WI38 (cell line): ENCODE measurements at regions not wholly inside any gene's neighbourhood (a gene's known extent, or its start where the extent isn't known, plus 50 kb on each side); places are given as distances from the start of the nearest gene placed in this dataset.

Experiments used
- H3K4me3 ChIP-seq: 2 replicates; pipeline ENCODE4 v1.5.1; 2011; ENCODE audit warnings: low read depth, mild to moderate bottlenecking, control low read depth, low read length
- TF ChIP-seq, protein P1 (sequence below): IDR thresholded peaks from 2 replicates; pipeline ENCODE4 v1.5.1; 2012; ENCODE audit warnings: low read depth, mild to moderate bottlenecking, control low read depth, low read length

DNA sequence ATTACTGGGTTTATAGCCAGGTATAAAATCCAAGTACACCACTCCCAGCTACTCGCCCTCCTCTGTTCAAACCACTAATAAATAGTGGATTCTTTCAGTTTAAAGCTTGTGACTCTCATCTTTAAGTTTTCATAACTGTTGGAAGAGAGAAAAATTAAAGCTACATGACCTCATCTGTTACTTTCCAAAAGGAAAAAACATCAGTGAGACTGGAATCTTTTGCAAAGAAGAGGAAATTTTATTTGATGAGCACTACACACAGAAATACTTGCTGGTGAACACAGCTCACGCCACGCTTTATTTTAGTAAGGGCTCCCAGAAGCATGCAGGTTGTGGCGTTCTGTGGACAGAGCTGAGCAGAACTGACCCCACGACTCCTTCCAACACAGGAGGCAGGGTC, 527.0 kb upstream of the MGMT start:
- TF ChIP-seq, protein P1, sequence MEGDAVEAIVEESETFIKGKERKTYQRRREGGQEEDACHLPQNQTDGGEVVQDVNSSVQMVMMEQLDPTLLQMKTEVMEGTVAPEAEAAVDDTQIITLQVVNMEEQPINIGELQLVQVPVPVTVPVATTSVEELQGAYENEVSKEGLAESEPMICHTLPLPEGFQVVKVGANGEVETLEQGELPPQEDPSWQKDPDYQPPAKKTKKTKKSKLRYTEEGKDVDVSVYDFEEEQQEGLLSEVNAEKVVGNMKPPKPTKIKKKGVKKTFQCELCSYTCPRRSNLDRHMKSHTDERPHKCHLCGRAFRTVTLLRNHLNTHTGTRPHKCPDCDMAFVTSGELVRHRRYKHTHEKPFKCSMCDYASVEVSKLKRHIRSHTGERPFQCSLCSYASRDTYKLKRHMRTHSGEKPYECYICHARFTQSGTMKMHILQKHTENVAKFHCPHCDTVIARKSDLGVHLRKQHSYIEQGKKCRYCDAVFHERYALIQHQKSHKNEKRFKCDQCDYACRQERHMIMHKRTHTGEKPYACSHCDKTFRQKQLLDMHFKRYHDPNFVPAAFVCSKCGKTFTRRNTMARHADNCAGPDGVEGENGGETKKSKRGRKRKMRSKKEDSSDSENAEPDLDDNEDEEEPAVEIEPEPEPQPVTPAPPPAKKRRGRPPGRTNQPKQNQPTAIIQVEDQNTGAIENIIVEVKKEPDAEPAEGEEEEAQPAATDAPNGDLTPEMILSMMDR = no peak
- H3K4me3 ChIP-seq = no peak overlapping the region

DNA sequence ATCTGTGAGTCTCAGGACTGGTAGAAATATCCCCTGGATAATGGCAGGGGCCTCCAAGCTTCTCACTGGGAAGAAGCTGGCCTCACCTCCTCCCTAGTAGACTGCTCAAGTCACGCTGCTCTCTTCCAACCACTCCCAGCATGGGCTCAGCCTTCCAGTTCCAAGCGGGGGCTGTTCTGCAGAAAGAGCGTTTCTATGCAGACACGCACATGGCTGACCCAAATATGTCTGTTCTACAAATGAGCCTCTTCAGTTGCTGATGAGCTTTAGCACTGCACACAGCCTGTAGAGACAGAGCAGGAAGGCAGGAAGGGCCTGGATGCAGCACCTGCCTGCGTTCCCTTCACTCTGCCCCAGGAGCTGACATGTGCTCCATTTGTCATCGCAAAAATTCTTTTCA, 523.9 kb upstream of the MGMT start:
- H3K4me3 ChIP-seq = no peak overlapping the region
- TF ChIP-seq, protein P1 = no peak

DNA sequence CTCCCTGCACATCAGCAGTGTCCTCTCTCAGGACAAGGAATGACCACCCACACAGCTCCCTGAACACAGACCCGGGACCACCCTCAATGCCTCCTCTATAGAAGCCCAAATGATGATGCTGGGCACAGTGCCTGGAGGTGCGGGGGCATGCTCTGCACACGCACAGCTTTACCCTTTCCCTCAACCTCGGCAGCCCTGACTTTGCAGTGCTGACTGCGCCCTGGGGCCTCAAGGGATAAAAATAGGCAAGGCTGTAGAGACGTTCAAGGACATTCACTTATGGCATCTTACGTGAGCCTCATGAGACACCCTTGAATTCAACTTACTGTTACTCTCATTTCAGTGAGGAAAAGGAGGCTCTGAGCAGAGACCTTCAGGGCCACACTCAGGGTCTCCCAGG, 521.6 kb upstream of the MGMT start:
- H3K4me3 ChIP-seq = no peak overlapping the region
- TF ChIP-seq, protein P1 = no peak

DNA sequence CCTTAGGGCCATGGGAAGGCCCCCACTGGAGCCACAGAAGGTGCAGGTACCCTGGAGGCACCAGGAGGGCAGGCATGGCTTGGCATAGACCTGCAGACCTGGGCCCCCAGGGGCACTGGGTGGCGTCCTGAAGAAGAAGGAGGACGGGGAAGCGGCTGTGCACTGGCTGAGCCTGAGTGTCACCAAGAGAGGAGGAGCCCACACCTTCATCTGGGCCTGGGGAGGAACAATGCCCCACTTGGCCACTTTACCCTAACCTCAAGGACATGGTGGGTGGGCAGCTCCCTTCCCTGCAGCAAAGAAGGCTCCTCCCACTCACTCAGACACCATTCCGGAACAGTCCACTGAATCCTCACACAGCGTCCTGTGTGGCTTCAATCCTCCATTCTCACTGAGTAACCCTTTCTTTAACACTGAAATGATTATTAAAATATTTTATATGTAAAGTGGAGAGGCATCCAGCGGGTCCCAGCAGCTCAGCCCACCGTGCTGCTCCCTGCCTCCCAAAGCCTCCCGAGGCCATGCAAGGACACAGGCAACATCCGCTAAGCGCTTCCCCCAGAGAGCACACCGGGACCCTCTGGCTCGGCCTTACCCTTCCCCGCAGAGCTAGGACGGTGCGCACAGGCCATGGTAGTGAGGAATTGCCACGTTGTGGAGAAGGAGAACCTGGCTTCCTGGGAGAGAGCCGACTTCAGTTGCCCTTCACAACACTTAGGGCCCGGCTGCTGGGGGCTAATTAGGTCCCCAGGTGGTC, 516.7 kb upstream of the MGMT start:
- TF ChIP-seq, protein P1 = no peak
- no peak overlapping the region for H3K4me3 ChIP-seq

DNA sequence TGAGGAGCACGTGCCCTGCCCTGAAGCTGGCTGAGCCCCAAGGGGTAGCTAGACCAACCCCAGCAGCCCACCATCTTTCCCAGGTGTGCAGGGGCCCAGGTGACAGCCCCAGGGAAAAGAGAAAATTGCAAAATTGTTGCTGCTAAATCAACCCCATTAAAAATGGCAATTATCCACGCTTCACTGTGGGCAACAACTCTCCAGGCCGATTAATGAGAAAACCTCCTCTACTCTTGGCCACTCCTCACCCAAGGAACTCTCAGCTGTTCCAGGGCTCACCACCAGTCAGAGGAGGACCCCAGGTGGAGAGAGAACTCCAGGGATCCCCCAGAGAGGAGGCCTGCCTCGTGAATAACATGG, 516.1 kb upstream of the MGMT start:
- TF ChIP-seq, protein P1 = no peak
- H3K4me3 ChIP-seq = no peak overlapping the region

DNA sequence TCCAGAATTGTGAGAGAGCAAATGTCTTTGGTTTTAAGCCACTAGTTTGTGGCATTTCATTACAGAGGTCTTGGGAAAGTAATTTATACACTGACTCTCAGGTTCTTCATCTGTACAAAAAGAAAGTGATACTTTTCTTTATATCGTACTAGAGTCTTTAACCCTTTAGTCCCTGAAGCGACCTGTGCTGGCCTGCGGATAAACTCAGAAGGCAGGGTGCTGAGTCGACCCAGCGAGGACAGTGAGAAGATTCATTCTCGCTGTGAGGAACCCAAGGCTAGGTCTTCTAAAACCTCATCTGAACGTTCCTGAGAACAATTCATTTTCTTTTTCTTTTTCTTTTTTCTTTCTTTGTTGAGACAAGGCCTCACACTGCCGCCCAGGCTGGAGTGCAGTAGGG, 514.2 kb upstream of the MGMT start:
- H3K4me3 ChIP-seq = no peak overlapping the region
- TF ChIP-seq, protein P1 = no peak

DNA sequence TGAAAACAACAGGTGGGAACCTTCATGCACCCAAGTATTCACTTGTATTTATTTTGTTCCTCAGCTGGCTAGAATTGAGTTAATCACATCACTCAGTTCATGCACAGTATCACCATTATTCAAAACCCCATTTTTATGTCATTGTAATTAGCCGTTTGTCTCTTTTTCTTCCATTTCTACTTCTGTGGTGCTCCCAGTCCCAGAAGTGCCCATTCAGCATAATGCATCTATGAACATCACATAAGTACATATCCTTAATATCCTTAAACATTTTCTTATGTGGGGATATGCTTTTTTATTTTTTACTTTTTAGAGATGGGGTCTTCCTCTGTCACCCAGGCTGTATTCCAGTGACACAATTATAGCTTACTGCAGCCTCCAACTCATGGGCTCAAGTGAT, 510.9 kb upstream of the MGMT start:
- TF ChIP-seq, protein P1 = no peak

More for the DNA sequence above, 510.9 kb upstream of the MGMT start:
- H3K4me3 ChIP-seq = no peak overlapping the region
